Renal cortical epithelial cell (primary cell): ENCODE measurements at regions not wholly inside any gene's neighbourhood (a gene's known extent, or its start where the extent isn't known, plus 50 kb on each side); places are given as distances from the start of the nearest gene placed in this dataset.
A peak's percentile ranks its signal among the peaks of the same experiment; 100 is the strongest.

Experiments used
- DNase-seq: peaks from one replicate; pipeline ENCODE4 v3.0.0-alpha.2; 2011; ENCODE audit warnings: low read depth

- no peak for DNase-seq
These were observed 241.4 kb downstream of the LACC1 start for GRCh38 chr13:44120849-44121755.

DNA sequence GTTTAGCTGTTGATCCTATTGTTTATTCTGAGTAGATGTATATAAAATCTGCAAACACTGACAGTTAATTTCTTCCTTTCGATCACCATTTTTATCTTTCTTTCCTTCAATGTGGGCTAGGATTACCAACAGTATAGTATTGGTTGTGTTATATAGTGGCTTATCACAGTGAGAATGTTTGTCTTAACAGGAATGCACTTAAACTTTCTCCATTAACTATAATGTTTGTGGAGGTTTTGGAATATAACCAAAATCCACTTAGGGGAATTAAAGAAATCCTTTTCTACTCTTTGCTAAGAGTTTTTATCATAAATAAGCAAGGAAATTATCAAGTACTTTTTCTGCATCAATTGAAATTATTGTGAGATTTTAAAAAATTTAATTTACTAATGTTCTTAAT lies 244.6 kb downstream of the LACC1 start:
- DNase-seq, result no peak

- no peak for DNase-seq
These were observed 246.3 kb downstream of the LACC1 start for GRCh38 chr13:44125943-44126469.

- DNase-seq, result no peak
These were observed 245.0 kb upstream of the SERP2 start for GRCh38 chr13:44128552-44129001.

GRCh38 chr13:44129418-44129817 lies 244.2 kb upstream of the SERP2 start:
- DNase-seq, result no peak

GRCh38 chr13:44131069-44131614 lies 242.5 kb upstream of the SERP2 start:
- peak; percentile 95 for DNase-seq

- DNase-seq, result peak; percentile 86
These were observed 240.9 kb upstream of the SERP2 start for GRCh38 chr13:44132710-44133109.

DNA sequence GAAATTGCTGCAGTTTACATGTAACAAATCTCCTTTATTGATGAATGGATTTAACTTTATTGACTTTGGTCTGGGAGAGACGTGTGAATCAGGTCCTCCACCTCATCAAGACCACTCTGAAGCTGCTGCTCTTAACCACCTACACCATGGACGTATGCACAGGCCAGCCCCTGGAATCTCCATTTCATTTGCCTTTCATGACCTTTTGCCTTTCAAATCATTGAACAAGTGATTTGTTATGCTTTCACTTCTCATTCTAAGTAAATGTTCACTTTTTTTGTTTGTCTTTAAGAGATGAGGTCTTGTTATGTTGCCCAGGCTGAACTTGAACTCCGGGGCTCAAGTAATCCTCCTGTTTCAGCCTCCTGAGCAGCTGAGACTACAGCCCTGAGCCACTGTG lies 240.0 kb upstream of the SERP2 start:
- DNase-seq, result no peak

- DNase-seq, result no peak
These were observed 238.1 kb upstream of the SERP2 start for GRCh38 chr13:44135566-44135965.

DNA sequence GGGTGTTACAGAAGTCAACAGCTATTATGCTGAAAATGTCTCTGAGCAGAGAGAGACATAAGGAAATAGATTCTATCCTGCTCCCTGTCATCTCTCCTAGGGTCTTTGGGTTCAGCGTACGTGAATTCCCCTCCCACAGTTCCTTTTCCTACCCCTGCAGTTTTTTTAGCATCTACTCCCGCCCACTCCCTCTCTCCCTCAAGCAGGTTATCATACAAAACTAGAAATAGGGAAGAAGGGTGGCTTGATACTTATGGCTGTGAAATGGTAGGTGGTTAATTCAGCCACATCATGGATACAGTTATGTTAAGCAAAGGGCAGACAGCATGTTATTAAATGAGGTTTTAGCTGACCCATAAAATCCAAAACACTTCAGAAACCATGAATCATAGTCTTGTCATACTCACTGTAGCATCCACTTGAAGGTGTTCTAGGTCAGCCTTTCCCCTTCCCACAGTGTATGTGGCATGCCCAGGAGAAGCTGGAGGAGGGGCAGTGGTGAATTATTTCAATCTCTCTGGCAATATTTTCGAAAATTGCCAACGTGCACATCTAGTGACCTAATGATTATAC lies 236.8 kb upstream of the SERP2 start:
- peak; percentile 45 for DNase-seq

- DNase-seq, result no peak
These were observed 236.2 kb upstream of the SERP2 start for GRCh38 chr13:44137466-44137865.

GRCh38 chr13:44140146-44140545 lies 233.5 kb upstream of the SERP2 start:
- no peak for DNase-seq

GRCh38 chr13:44140888-44141724 lies 232.5 kb upstream of the SERP2 start:
- peak; percentile 57 for DNase-seq

DNA sequence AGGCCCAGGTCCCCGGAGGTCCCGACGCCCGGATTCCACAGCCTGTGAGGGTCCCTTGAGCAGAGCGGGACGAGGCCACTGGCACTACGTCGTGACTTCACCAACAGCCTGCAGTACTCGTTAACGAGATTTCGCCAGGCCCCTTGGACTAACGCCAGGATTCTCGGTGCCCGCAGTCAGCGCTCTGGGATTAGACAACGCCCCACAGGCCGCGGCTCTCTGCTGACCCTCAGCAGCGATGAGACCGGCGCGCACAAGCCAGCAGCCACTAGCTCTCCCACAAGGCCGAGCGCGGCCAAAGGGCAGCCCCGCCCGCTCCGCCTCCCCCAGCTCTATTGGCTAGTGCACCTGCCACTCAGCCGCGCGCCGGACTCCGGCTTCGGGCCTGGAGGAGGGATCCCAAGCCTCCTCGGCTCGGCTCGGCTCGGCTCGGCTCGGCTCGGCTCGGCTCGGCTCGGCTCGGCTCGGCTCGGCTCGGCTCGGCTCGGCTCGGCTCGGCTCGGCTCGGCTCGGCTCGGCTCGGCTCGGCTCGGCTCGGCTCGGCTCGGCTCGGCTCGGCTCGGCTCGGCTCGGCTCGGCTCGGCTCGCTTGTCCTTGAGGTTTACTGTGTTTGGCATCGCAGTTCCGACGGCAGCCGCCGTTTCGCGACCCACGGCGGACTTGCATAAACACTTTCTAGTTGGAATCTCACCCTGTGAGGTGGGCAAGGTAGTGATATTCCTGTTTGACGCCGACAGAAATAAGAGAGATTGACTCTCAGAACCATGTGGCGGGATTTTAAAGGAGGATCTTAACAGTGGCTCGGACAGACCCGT lies 231.7 kb upstream of the SERP2 start:
- DNase-seq, result peak; percentile 92

GRCh38 chr13:44142540-44142867 lies 231.1 kb upstream of the SERP2 start:
- no peak for DNase-seq

DNA sequence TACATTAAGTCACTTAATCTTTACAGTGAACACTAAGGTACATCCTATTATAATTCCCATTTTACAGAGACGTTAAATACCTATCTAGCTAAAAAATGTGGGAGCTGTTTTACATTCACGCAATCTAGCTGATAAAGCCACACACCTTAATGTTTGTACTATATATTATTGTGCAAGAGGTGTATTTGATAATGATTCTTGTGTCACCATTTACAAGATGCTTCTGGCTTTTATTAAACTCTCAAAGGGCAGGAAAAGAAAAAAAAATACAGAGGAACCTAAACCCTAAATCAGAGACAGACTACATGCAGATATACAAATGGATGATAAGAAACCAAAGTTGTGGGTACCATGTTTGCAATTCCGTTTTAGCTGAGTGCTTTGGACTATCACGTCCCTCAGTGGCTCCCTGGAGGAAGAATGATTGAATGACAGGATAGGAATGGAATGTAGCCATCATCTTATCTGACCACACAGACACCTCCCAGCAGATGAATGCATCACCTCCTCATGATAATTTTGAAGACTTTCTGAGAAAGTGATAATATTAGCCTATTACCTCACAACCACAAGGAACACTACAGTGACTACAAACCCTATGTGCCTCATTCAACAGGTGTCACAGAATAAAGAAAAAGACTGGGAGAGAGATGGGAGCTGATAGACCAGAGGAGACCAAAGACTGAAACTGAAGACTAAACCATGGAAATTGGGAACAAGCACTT lies 230.5 kb upstream of the SERP2 start:
- DNase-seq, result peak; percentile 88

DNA sequence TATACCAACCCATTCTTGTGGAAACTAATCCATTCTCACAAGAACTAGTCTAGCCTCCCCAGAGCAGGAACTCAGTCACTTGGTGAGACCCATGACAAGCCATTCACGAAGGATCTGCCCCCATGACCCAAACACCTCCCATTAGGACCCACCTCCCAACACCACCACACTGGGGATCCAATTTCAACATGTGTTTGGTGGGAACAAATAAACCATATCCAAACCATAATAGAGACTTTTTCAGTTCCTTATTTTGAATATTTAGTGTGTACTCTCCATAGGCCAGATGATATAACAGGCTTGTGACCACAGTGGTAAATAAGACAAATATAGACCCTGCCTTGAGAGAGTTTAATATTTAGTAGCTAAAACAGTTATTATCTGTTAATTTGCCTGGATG lies 227.5 kb upstream of the SERP2 start:
- DNase-seq, result no peak

DNA sequence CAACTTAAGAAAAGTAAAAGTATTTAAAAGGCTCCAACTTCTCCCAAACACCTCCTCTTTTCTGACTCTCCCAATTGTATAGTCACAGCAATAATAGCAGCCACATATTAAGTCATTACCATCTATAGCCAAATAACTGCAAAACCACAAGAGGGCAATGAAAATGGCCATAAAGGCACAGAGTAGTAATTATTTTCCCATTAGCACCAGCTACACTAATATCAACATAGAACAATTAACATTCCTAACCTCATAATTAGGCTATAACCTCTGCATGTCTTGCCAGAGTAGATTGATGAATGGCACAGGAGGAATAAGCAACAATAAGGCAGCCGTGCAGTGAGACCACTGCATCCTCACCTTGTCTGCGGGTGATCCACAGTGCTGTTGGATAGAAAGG lies 226.4 kb upstream of the SERP2 start:
- peak; percentile 40 for DNase-seq

DNA sequence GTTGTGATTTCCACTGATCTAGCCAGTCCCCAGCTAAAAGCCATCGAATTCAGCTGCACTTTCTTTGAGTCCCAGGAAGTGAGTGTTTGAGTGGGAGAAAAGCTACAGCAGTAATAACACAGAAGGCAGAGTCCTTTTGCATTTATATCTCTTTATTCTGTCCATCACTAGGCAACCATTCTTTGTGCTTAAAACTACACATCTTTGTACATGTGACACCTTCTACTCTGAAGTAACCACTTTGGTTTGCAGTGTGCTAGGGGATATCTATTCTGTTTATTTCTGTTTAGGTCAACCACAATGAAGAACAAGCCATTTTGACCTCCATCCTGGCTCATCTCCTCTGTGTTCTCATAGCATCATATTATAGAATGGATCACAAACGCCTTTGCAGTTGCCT lies 226.0 kb upstream of the SERP2 start:
- DNase-seq, result no peak

- peak; percentile 71 for DNase-seq
These were observed 225.3 kb upstream of the SERP2 start for GRCh38 chr13:44148159-44148914.
